Thyroid gland (tissue), 4 donors: ENCODE measurements at regions not wholly inside any gene's neighbourhood (a gene's known extent, or its start where the extent isn't known, plus 50 kb on each side); places are given as distances from the start of the nearest gene placed in this dataset.

ENCODE experiments used
- CTCF ChIP-seq, 6 experiments: fragments of 200-600 bp in 3 of 6; fragments of 450-650 bp in 3 of 6; sonication (generic) in 3 of 6; IDR thresholded peaks; one replicate each; pipeline ENCODE4 v1.5.1; 2016 to 2019; ENCODE audit warnings: antibody characterized with exemption in 6 of 6, mild to moderate bottlenecking in 2 of 6, inconsistent platforms in 1 of 6, moderate library complexity in 1 of 6
- POLR2A ChIP-seq, 2 donors: fragments of 450-650 bp; IDR thresholded peaks; one replicate each; pipeline ENCODE4 v1.6.1; 2017; ENCODE audit warnings: antibody characterized with exemption in 2 of 2, mild to moderate bottlenecking in 2 of 2, moderate library complexity in 1 of 2

- TF ChIP-seq POLR2A (IDR thresholded peaks at IDR 0.05) (no peak), CTCF (IDR thresholded peaks at IDR 0.05) (no peak)
Measured at GRCh38 chr12:87054226-87054625, 798.0 kb upstream of the MGAT4C start.
